ENCODE measurements at regions not wholly inside any gene's neighbourhood (a gene's known extent, or its start where the extent isn't known, plus 50 kb on each side); places are given as distances from the start of the nearest gene placed in this dataset.
"Not testable (repeated sequence)": the region's sequence is repeated elsewhere in the genome, so short reads cannot be mapped to it uniquely, and the experiment has no call there.

GRCh38 chr9:42397336-42397735 is 213.9 kb downstream of the SPATA31A6 start:
- TF ChIP-seq CTCF (conservative IDR thresholded peaks at IDR 0.05); ZFX (IDR thresholded peaks at IDR 0.05): not testable (repeated sequence)
